ENCODE measurements at regions not wholly inside any gene's neighbourhood (a gene's known extent, or its start where the extent isn't known, plus 50 kb on each side); places are given as distances from the start of the nearest gene placed in this dataset.

- DNase-seq (ENCODE audit: low read depth in 1 of 2, low spot score in 2 of 2) (no peak), FAIRE-seq (no peak)
- H4K91ac ChIP-seq (replicated peaks; ENCODE audit: insufficient read length, low read length), result no peak overlapping the region
- H3K79me1 ChIP-seq (ENCODE audit: low read depth, low read length), result no peaks in the 10 kb centered on the region
- no peak overlapping the region for H3K56ac ChIP-seq (replicated peaks; ENCODE audit: insufficient read length, low read depth, low read length)
- H3K4me3 ChIP-seq (ENCODE audit: extremely low read depth in 1 of 4, insufficient read depth in 2 of 4, low read depth in 3 of 4, low read length in 4 of 4), result no peak overlapping the region
- H2BK15ac ChIP-seq (ENCODE audit: low read length), result no peak overlapping the region
- no peak overlapping the region for H2AFZ ChIP-seq (ENCODE audit: low read length)
- no peaks in the 10 kb centered on the region for H3K27me3 ChIP-seq (replicated peaks in 1 of 4; ENCODE audit: control insufficient read depth in 3 of 4, extremely low read depth in 1 of 4, insufficient read depth in 3 of 4, low read length in 3 of 4)
- no peak overlapping the region for H4K5ac ChIP-seq (ENCODE audit: insufficient read length, low read depth, low read length)
- no peak overlapping the region for H3K27ac ChIP-seq (ENCODE audit: low read depth, low read length)
- no peak overlapping the region for H3K23ac ChIP-seq (ENCODE audit: insufficient read length)
- H3K9ac ChIP-seq (replicated peaks in 1 of 4; ENCODE audit: extremely low read depth in 1 of 4, low read depth in 3 of 4, low read length in 3 of 4), result no peak overlapping the region
- no peaks in the 10 kb centered on the region for H4K20me1 ChIP-seq (replicated peaks in 1 of 2; ENCODE audit: control insufficient read depth in 1 of 2, insufficient read depth in 2 of 2, low read length in 2 of 2)
- no peak overlapping the region for H2BK12ac ChIP-seq (ENCODE audit: low read depth, low read length)
- CTCF ChIA-PET (ENCODE audit: partially characterized antibody), result interaction anchor here (1.2 kb wide), 1 partner anchor 10 kb away, joined by 4 read pairs; no protein-coding TSS in a partner anchor
- H4K8ac ChIP-seq (ENCODE audit: extremely low read depth, insufficient read depth, low read length), result no peak overlapping the region
- no peaks in the 10 kb centered on the region for H3K4me1 ChIP-seq (replicated peaks in 1 of 4; ENCODE audit: control insufficient read depth in 3 of 4, insufficient read depth in 4 of 4, low read length in 3 of 4)
- H3K9me3 ChIP-seq (ENCODE audit: insufficient read depth in 2 of 2, low read depth in 1 of 2, low read length in 1 of 2), result peaks cover 0 to 4% of the 10 kb centered on the region in 2 experiments; a peak in 1 of 4 replicates
- no peaks in the 10 kb centered on the region for H3K36me3 ChIP-seq (ENCODE audit: control insufficient read depth in 2 of 4, insufficient read depth in 4 of 4, low read length in 3 of 4)
- H3K18ac ChIP-seq (ENCODE audit: extremely low read depth, low read length), result no peak overlapping the region
- no peaks in the 10 kb centered on the region for H3K79me2 ChIP-seq (ENCODE audit: control insufficient read depth in 1 of 2, insufficient read depth in 2 of 2, low read length in 2 of 2)
- H3K4ac ChIP-seq (replicated peaks; ENCODE audit: insufficient read length, low read depth, low read length), result no peak overlapping the region
- no peak overlapping the region for H2BK20ac ChIP-seq (ENCODE audit: low read length)
- WGBS, 2 experiments (ENCODE audit: extremely low coverage in 1 of 2, insufficient coverage in 1 of 2, insufficient read length in 1 of 2, insufficient replicate concordance in 2 of 2, low coverage in 1 of 2, low lambda C conversion rate in 2 of 2, missing lambda C conversion rate in 1 of 2), result 77% methylated on average over 2 of the region's 2 CpGs; no CpG with 5 or more reads in 1 of the 2 experiments
- POLR2A ChIA-PET (ENCODE audit: partially characterized antibody), result no interaction called here
- no peak overlapping the region for H3K4me2 ChIP-seq (ENCODE audit: insufficient read depth in 1 of 2, low read depth in 2 of 2, low read length in 2 of 2)
- no peaks in the 10 kb centered on the region for H3K23me2 ChIP-seq (ENCODE audit: low read depth, low read length)
- H2AK5ac ChIP-seq (ENCODE audit: low read depth, low read length), result no peak overlapping the region
- no peak overlapping the region for H2BK120ac ChIP-seq (replicated peaks; ENCODE audit: low read depth, low read length)
- no peak overlapping the region for H3K14ac ChIP-seq (ENCODE audit: insufficient read length)
- TF ChIP-seq FOSL1 (IDR thresholded peaks at IDR 0.05; ENCODE audit: insufficient read depth, low read depth, low read length) (no peak), BCL11A (IDR thresholded peaks at IDR 0.05; ENCODE audit: low read depth in 2 of 2, low read length in 2 of 2) (no peak), CTBP2 (IDR thresholded peaks at IDR 0.05; ENCODE audit: borderline replicate concordance, insufficient read depth, insufficient read length, low read length) (no peak), KDM4A (IDR thresholded peaks at IDR 0.05; ENCODE audit: low read depth, low read length, severe bottlenecking) (no peak), MAFK (IDR thresholded peaks at IDR 0.05; ENCODE audit: low read depth, low read length) (no peak), RBBP5 (IDR thresholded peaks at IDR 0.05; ENCODE audit: borderline replicate concordance, low read depth, low read length) (no peak), CHD1 (IDR thresholded peaks at IDR 0.05; ENCODE audit: low read depth, low read length) (no peak), PHF8 (conservative IDR thresholded peaks at IDR 0.05; ENCODE audit: low read depth, low read length) (no peak), SIX5 (IDR thresholded peaks at IDR 0.05; ENCODE audit: low read depth, low read length) (no peak), POLR2AphosphoS5 (IDR thresholded peaks at IDR 0.05; ENCODE audit: low read depth, low read length) (no peak), GTF2F1 (IDR thresholded peaks at IDR 0.05; ENCODE audit: borderline replicate concordance, low read depth, low read length) (no peak), CBX5 (IDR thresholded peaks at IDR 0.05; ENCODE audit: low read depth, low read length) (no peak), CHD2 (IDR thresholded peaks at IDR 0.05; ENCODE audit: low read length) (no peak), KDM5A (IDR thresholded peaks at IDR 0.05; ENCODE audit: low read length) (no peak)
- H2BK5ac ChIP-seq (ENCODE audit: low read depth, low read length), result no peak overlapping the region
Observed at GRCh38 chr2:116452651-116453050, 1361.8 kb upstream of the DDX18 start.

Data from H1 (cell line).